GM23248 (cell line): ENCODE measurements at regions not wholly inside any gene's neighbourhood (a gene's known extent, or its start where the extent isn't known, plus 50 kb on each side); places are given as distances from the start of the nearest gene placed in this dataset.
"Not testable (repeated sequence)": the region's sequence is repeated elsewhere in the genome, so short reads cannot be mapped to it uniquely, and the experiment has no call there.

Experiments used
- DNase-seq: peaks from one replicate; pipeline ENCODE4 v3.0.0-alpha.2; 2015
- H2AFZ ChIP-seq: fragments of 200-600 bp; sonication (generic); 2 replicates; pipeline ENCODE4 v1.6.1; 2016; ENCODE audit warnings: antibody characterized with exemption
- H3F3A ChIP-seq: fragments of 200-600 bp; sonication (generic); 2 replicates; pipeline ENCODE4 v1.6.1; 2016; ENCODE audit warnings: mild to moderate bottlenecking, antibody characterized with exemption, mixed run types; ENCODE audit not compliant: insufficient read depth
- H3K27ac ChIP-seq: fragments of 200-600 bp; sonication (generic); 2 replicates; pipeline ENCODE4 v1.5.1; 2016; ENCODE audit warnings: mild to moderate bottlenecking
- H3K27me3 ChIP-seq: fragments of 200-600 bp; sonication (generic); replicated peaks from 2 replicates; pipeline ENCODE4 v1.6.1; 2016; ENCODE audit warnings: mild to moderate bottlenecking; ENCODE audit not compliant: insufficient read depth
- H3K36me3 ChIP-seq: fragments of 200-600 bp; sonication (generic); 2 replicates; pipeline ENCODE4 v1.6.1; 2016; ENCODE audit warnings: low read depth, mild to moderate bottlenecking
- H3K4me1 ChIP-seq: fragments of 200-600 bp; sonication (generic); 2 replicates; pipeline ENCODE4 v1.6.1; 2016; ENCODE audit warnings: mild to moderate bottlenecking; ENCODE audit not compliant: insufficient read depth
- H3K4me2 ChIP-seq: fragments of 200-600 bp; sonication (generic); one replicate; pipeline ENCODE4 v1.6.1; 2016; ENCODE audit warnings: mild to moderate bottlenecking; ENCODE audit not compliant: unreplicated experiment
- H3K4me3 ChIP-seq: fragments of 200-600 bp; sonication (generic); 2 replicates; pipeline ENCODE4 v1.5.1; 2016; ENCODE audit warnings: mild to moderate bottlenecking
- H3K79me2 ChIP-seq: fragments of 200-600 bp; sonication (generic); 2 replicates; pipeline ENCODE4 v1.6.1; 2016; ENCODE audit warnings: mild to moderate bottlenecking; ENCODE audit not compliant: insufficient read depth
- H3K9ac ChIP-seq: fragments of 200-600 bp; sonication (generic); 2 replicates; pipeline ENCODE4 v1.6.1; 2016; ENCODE audit warnings: mild to moderate bottlenecking
- H3K9me2 ChIP-seq: fragments of 200-600 bp; sonication (generic); 2 replicates; pipeline ENCODE4 v1.6.1; 2016; ENCODE audit warnings: mixed run types, mild to moderate bottlenecking, moderate library complexity; ENCODE audit not compliant: insufficient read depth
- H3K9me3 ChIP-seq: fragments of 200-600 bp; sonication (generic); one replicate; pipeline ENCODE4 v1.6.1; 2017; ENCODE audit warnings: low read depth
- H4K20me1 ChIP-seq: fragments of 200-600 bp; sonication (generic); 2 replicates; pipeline ENCODE4 v1.6.0; 2016; ENCODE audit not compliant: insufficient read depth
- EZH2 ChIP-seq: fragments of 200-600 bp; sonication (generic); IDR thresholded peaks from 2 replicates; pipeline ENCODE4 v1.6.1; 2018; ENCODE audit warnings: antibody characterized with exemption, mild to moderate bottlenecking; ENCODE audit not compliant: insufficient read depth, poor library complexity, severe bottlenecking
- EZH2phosphoT487 ChIP-seq: fragments of 200-600 bp; sonication (generic); IDR thresholded peaks from 2 replicates; pipeline ENCODE4 v1.6.1; 2018; ENCODE audit warnings: antibody characterized with exemption, moderate library complexity, mild to moderate bottlenecking, low read depth; ENCODE audit not compliant: insufficient read depth
- WGBS, 2 experiments: methylation state at CpG; one replicate each; pipeline ENCODE4 v1.1.6; 2015 to 2017; ENCODE audit warnings: low lambda C conversion rate in 2 of 2, low coverage in 1 of 2; ENCODE audit errors: missing lambda C conversion rate in 2 of 2; 5-methylcytosine and 5-hydroxymethylcytosine counted together
- in situ Hi-C: fragments of 300-500 bp; cut with MboI; formaldehyde crosslinking; loops from 2 replicates; pipeline ENCODE4 v1.15.0; 2020

DNA sequence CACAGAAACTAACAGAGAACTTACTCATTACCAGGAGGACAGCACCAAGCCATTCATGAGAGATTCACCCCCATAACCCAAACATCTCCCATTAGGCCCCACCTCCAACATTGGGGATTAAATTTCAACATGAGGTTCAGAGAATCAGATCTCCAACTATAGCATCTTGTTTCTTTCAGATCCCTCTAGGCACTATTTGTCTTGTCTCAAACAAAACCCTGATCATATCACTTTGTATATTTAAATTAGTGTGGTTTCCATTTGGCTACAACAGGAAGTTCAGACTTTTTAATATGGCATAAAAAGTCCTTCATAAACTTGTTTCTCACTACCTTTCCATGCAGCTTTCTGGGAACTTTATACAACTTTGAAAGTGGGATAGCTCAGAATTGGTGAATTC lies 699.0 kb upstream of the MIR17HG start:
- Histone ChIP-seq H3K79me2 (no peaks in the 10 kb centered on the region), H3K9ac (no peak overlapping the region), H2AFZ (no peak overlapping the region), H3K9me3 (no peaks in the 10 kb centered on the region), H3K4me3 (no peak overlapping the region), H4K20me1 (no peaks in the 10 kb centered on the region), H3K4me1 (no peaks in the 10 kb centered on the region), H3F3A (no peaks in the 10 kb centered on the region), H3K27me3 (no peaks in the 10 kb centered on the region), H3K27ac (no peak overlapping the region), H3K4me2 (no peak overlapping the region), H3K36me3 (no peaks in the 10 kb centered on the region), H3K9me2 (no peaks in the 10 kb centered on the region)
- DNase-seq: no peak
- in situ Hi-C loops: no loop called here
- TF ChIP-seq EZH2phosphoT487 (no peak), EZH2 (no peak)

DNA sequence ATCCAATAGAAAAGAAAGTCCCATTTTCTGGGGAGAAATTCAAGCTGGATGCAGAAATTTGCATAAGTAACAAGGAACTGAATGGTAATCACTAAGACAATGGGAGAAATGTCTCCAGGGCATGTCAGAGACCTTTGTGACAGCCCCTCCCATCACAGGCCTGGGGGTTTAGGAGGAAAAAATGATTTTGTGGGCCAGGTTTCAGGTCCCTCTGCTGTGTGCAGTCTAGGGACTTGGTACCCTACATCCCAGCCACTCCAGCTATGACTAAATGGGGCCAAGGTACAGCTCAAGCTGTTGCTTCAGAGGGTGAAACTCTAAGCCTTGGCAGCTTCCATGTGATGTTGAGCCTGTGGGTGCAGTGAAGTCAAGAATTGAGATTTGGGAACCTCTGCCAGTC lies 695.5 kb upstream of the MIR17HG start:
- H2AFZ ChIP-seq: no peak overlapping the region
- no peaks in the 10 kb centered on the region for H3K79me2 ChIP-seq
- no peak overlapping the region for H3K4me3 ChIP-seq
- no peak overlapping the region for H3K4me2 ChIP-seq
- no peaks in the 10 kb centered on the region for H4K20me1 ChIP-seq
- no peaks in the 10 kb centered on the region for H3K9me3 ChIP-seq
- no peak overlapping the region for H3K9ac ChIP-seq
- no peak overlapping the region for H3K27ac ChIP-seq
- H3K27me3 ChIP-seq: no peaks in the 10 kb centered on the region
- in situ Hi-C loops: no loop called here
- H3F3A ChIP-seq: no peaks in the 10 kb centered on the region
- DNase-seq: no peak
- H3K36me3 ChIP-seq: no peaks in the 10 kb centered on the region
- H3K9me2 ChIP-seq: no peaks in the 10 kb centered on the region
- no peaks in the 10 kb centered on the region for H3K4me1 ChIP-seq
- TF ChIP-seq EZH2: no peak
- no peak for TF ChIP-seq EZH2phosphoT487

DNA sequence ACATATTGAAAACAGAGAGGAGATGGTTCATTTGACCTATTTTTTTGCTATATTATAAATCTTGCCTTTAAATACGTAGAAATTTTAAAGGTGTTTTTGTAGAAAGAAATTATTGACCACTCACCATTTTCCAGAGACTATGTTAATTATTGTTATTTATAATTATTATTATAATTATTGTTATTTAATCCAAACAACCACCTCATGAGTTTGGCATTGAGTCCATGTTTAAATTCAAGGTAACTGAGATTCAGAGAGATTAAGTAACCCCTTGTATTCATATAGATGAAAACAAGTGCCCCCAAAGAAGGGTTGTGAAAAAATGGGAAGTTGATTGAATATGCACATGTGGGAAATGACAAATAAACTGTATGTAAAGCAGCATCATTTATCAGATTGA lies 692.5 kb upstream of the MIR17HG start:
- Histone ChIP-seq H3K36me3 (no peaks in the 10 kb centered on the region), H3K4me1 (no peaks in the 10 kb centered on the region), H2AFZ (no peak overlapping the region), H3K27me3 (no peaks in the 10 kb centered on the region), H4K20me1 (no peaks in the 10 kb centered on the region), H3K9me2 (no peaks in the 10 kb centered on the region), H3K4me3 (no peak overlapping the region), H3F3A (no peaks in the 10 kb centered on the region), H3K79me2 (no peaks in the 10 kb centered on the region), H3K9ac (no peak overlapping the region), H3K27ac (no peak overlapping the region), H3K9me3 (no peaks in the 10 kb centered on the region), H3K4me2 (no peak overlapping the region)
- DNase-seq: no peak
- 65 to 72% methylated on average over 1 of the region's 1 CpG for WGBS, 2 experiments
- in situ Hi-C loops: no loop called here
- TF ChIP-seq EZH2: no peak
- TF ChIP-seq EZH2phosphoT487: no peak

DNA sequence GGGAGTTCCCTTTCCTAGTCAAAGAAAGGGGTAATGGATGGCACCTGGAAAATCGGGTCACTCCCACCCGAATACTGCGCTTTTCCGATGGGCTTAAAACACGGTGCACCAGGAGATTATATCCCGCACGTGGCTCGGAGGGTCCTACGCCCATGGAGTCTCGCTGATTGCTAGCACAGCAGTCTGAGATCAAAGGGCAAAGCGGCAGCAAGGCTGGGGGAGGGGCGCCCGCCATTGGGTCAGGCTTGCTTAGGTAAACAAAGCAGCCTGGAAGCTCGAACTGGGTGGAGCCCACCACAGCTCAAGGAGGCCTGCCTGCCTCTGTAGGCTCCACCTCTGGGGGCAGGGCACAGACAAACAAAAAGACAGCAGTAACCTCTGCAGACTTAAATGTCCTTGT lies 683.3 kb upstream of the MIR17HG start:
- H3K9me3 ChIP-seq, H3K27ac ChIP-seq, in situ Hi-C loops, H3K36me3 ChIP-seq, H3K4me3 ChIP-seq, H3K4me2 ChIP-seq, H3K9ac ChIP-seq, H2AFZ ChIP-seq, H3K79me2 ChIP-seq, DNase-seq, H3K4me1 ChIP-seq, H4K20me1 ChIP-seq, H3K27me3 ChIP-seq, H3F3A ChIP-seq, H3K9me2 ChIP-seq: not testable (repeated sequence)
- 90 to 93% methylated on average over 13 to 14 of the region's 14 CpGs for WGBS, 2 experiments

DNA sequence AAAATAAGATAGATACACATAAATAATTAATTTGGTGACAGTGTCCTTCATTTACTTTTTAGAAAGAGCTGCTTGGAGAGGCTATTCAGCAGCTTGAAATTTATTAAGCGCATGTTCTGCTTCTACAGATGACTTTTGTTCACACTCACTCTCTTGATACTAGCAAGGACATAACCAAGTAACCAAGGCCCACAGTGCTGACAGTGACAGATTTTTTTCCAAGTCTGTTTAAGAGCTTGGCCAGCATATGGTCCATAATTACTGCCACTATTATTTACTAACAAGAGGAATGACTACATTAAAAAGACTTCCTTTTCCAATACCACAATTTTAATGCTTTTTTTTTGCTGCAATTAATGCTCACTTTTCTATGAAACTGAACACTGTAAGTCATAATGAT lies 673.7 kb upstream of the MIR17HG start:
- Histone ChIP-seq H3K4me3 (no peak overlapping the region), H3K79me2 (no peaks in the 10 kb centered on the region), H3K27ac (no peak overlapping the region), H3K27me3 (no peaks in the 10 kb centered on the region), H3K4me1 (no peaks in the 10 kb centered on the region), H3K4me2 (no peak overlapping the region), H4K20me1 (no peaks in the 10 kb centered on the region), H3K9ac (no peak overlapping the region), H3K9me3 (no peaks in the 10 kb centered on the region), H3K9me2 (no peaks in the 10 kb centered on the region), H3K36me3 (no peaks in the 10 kb centered on the region), H2AFZ (0 out of 2 replicates have a peak overlapping the region, but pooled peaks have one; percentile 6), H3F3A (no peaks in the 10 kb centered on the region)
- in situ Hi-C loops: no loop called here
- no peak for TF ChIP-seq EZH2
- TF ChIP-seq EZH2phosphoT487: no peak
- WGBS, 2 experiments: 93 to 100% methylated on average over 1 of the region's 1 CpG
- no peak for DNase-seq
